AG04450 (cell line): ENCODE measurements at regions not wholly inside any gene's neighbourhood (a gene's known extent, or its start where the extent isn't known, plus 50 kb on each side); places are given as distances from the start of the nearest gene placed in this dataset.
"Not testable (repeated sequence)": the region's sequence is repeated elsewhere in the genome, so short reads cannot be mapped to it uniquely, and the experiment has no call there.

ENCODE experiments used
- CTCF ChIA-PET: fragments of 300-600, 350-600 bp; formaldehyde crosslinking; extraction: SDS; loops from one replicate; lab custom pipeline; 2022; ENCODE audit warnings: antibody characterized with exemption, inconsistent platforms; lab: Charles Lee
- POLR2A ChIA-PET: fragments of 350-600 bp; formaldehyde crosslinking; extraction: SDS; loops from one replicate; lab custom pipeline; 2021; ENCODE audit warnings: antibody characterized with exemption, inconsistent platforms; lab: Yijun Ruan, JAX
- DNase-seq: peaks from one replicate; pipeline ENCODE4 v3.0.0-alpha.2; 2011; ENCODE audit warnings: low read depth, low spot score
- H3K27ac ChIP-seq: one replicate; pipeline ENCODE4 v1.5.1; 2012; ENCODE audit warnings: low read depth, low read length, control low read depth
- H3K27me3 ChIP-seq: one replicate; pipeline ENCODE4 v1.6.0; 2012; ENCODE audit warnings: low read length; ENCODE audit not compliant: control insufficient read depth, insufficient read depth
- H3K4me3 ChIP-seq: 2 replicates; pipeline ENCODE4 v1.5.1; 2011; ENCODE audit warnings: mild to moderate bottlenecking, low read depth, low read length, control low read depth
- H3K9me3 ChIP-seq: 2 replicates; pipeline ENCODE4 v1.5.1; 2012; ENCODE audit warnings: low read length; ENCODE audit not compliant: control insufficient read depth, insufficient read depth
- CTCF ChIP-seq: IDR thresholded peaks from 2 replicates; pipeline ENCODE4 v1.5.1; 2011; ENCODE audit warnings: low read depth, low read length, control low read depth, inconsistent platforms

- TF ChIP-seq CTCF = no peak
- POLR2A ChIA-PET = no interaction called here
These were observed 521.6 kb upstream of the ZNF337 start for GRCh38 chr20:26218301-26218700.

GRCh38 chr20:26216025-26216424, 519.4 kb upstream of the ZNF337 start:
- TF ChIP-seq CTCF = no peak
- Histone ChIP-seq H3K27me3 (peaks cover 3% of the 10 kb centered on the region), H3K4me3 (no peak overlapping the region), H3K27ac (no peak overlapping the region), H3K9me3 (no peaks in the 10 kb centered on the region)
- no peak for DNase-seq
- ChIA-PET CTCF (no interaction called here), POLR2A (no interaction called here)

More at GRCh38 chr20:26218301-26218700, 521.6 kb upstream of the ZNF337 start:
- DNase-seq = no peak
- no peaks in the 10 kb centered on the region for H3K9me3 ChIP-seq
- CTCF ChIA-PET = no interaction called here
- H3K27ac ChIP-seq = no peak overlapping the region
- no peaks in the 10 kb centered on the region for H3K27me3 ChIP-seq
- no peak overlapping the region for H3K4me3 ChIP-seq

GRCh38 chr20:26214991-26215390, 518.3 kb upstream of the ZNF337 start:
- ChIA-PET POLR2A (no interaction called here), CTCF (no interaction called here)
- no peak for DNase-seq
- peaks cover 3% of the 10 kb centered on the region for H3K27me3 ChIP-seq
- H3K9me3 ChIP-seq = no peaks in the 10 kb centered on the region
- no peak overlapping the region for H3K27ac ChIP-seq
- H3K4me3 ChIP-seq = no peak overlapping the region
- no peak for TF ChIP-seq CTCF

GRCh38 chr20:26209171-26209941, 512.7 kb upstream of the ZNF337 start:
- TF ChIP-seq CTCF = no peak
- Histone ChIP-seq H3K4me3 (no peak overlapping the region), H3K27me3 (peaks cover 20% of the 10 kb centered on the region), H3K9me3 (peaks cover 16% of the 10 kb centered on the region; the same call in 1 of the 2 replicates), H3K27ac (no peak overlapping the region)
- DNase-seq = no peak
- ChIA-PET CTCF (no interaction called here), POLR2A (no interaction called here)

GRCh38 chr20:26208296-26209091, 511.8 kb upstream of the ZNF337 start:
- Histone ChIP-seq H3K27ac (no peak overlapping the region), H3K27me3 (peaks cover 20% of the 10 kb centered on the region), H3K4me3 (peak overlapping the region; percentile 20), H3K9me3 (peaks cover 16% of the 10 kb centered on the region; the same call in 1 of the 2 replicates)
- no peak for DNase-seq
- POLR2A ChIA-PET = no interaction called here
- CTCF ChIA-PET = no interaction called here
- TF ChIP-seq CTCF = no peak

- Histone ChIP-seq H3K9me3 (peaks cover 16% of the 10 kb centered on the region; the same call in 1 of the 2 replicates), H3K4me3 (peak overlapping the region; percentile 20; the same call in 1 of the 2 replicates), H3K27me3 (peaks cover 20% of the 10 kb centered on the region)
- CTCF ChIA-PET, DNase-seq, POLR2A ChIA-PET, H3K27ac ChIP-seq: not testable (repeated sequence)
These were observed 511.3 kb upstream of the ZNF337 start for GRCh38 chr20:26207967-26208295.
